Mesendoderm (in vitro differentiated cells): ENCODE measurements at regions not wholly inside any gene's neighbourhood (a gene's known extent, or its start where the extent isn't known, plus 50 kb on each side); places are given as distances from the start of the nearest gene placed in this dataset.

Experiments
- DNase-seq: peaks from one replicate; pipeline ENCODE4 v3.0.0; 2013
- H2AK5ac ChIP-seq: 2 replicates; pipeline ENCODE4 v1.6.1; 2013; ENCODE audit warnings: low read length, inconsistent platforms
- H2BK120ac ChIP-seq: 2 replicates; pipeline ENCODE4 v1.6.1; 2013; ENCODE audit warnings: low read depth, mild to moderate bottlenecking, low read length, moderate library complexity, mixed read lengths
- H2BK15ac ChIP-seq: replicated peaks from 2 replicates; pipeline ENCODE4 v1.6.1; 2013; ENCODE audit warnings: low read depth, mild to moderate bottlenecking, moderate library complexity
- H2BK5ac ChIP-seq: 2 replicates; pipeline ENCODE4 v1.6.1; 2013; ENCODE audit warnings: low read length, inconsistent platforms
- H3K18ac ChIP-seq: 2 replicates; pipeline ENCODE4 v1.6.1; 2013; ENCODE audit warnings: mild to moderate bottlenecking, low read length, mixed read lengths
- H3K23ac ChIP-seq: one replicate; pipeline ENCODE4 v1.6.1; 2013; ENCODE audit warnings: low read length
- H3K27ac ChIP-seq: 2 replicates; pipeline ENCODE4 v1.5.1; 2013; ENCODE audit warnings: low read depth, mild to moderate bottlenecking, inconsistent platforms, low read length, moderate library complexity
- H3K27me3 ChIP-seq: 2 replicates; pipeline ENCODE4 v1.6.1; 2013; ENCODE audit warnings: low read length, control low read depth, mild to moderate bottlenecking, inconsistent platforms; ENCODE audit not compliant: insufficient read depth, poor library complexity
- H3K36me3 ChIP-seq: 2 replicates; pipeline ENCODE4 v1.6.1; 2013; ENCODE audit warnings: low read length, inconsistent platforms; ENCODE audit not compliant: control insufficient read depth, insufficient read depth
- H3K4ac ChIP-seq: one replicate; pipeline ENCODE4 v1.6.1; 2013; ENCODE audit warnings: low read depth, mild to moderate bottlenecking, low read length, moderate library complexity
- H3K4me1 ChIP-seq: 2 replicates; pipeline ENCODE4 v1.6.1; 2013; ENCODE audit warnings: low read depth, low read length, inconsistent platforms; ENCODE audit not compliant: control insufficient read depth
- H3K4me2 ChIP-seq: 2 replicates; pipeline ENCODE4 v1.6.1; 2013; ENCODE audit warnings: low read length
- H3K4me3 ChIP-seq: 2 replicates; pipeline ENCODE4 v1.5.1; 2013; ENCODE audit warnings: mild to moderate bottlenecking, low read length
- H3K56ac ChIP-seq: one replicate; pipeline ENCODE4 v1.6.1; 2013; ENCODE audit warnings: low read length
- H3K79me1 ChIP-seq: 2 replicates; pipeline ENCODE4 v1.6.1; 2013; ENCODE audit warnings: low read length, inconsistent platforms
- H3K79me2 ChIP-seq: 2 replicates; pipeline ENCODE4 v1.6.1; 2013; ENCODE audit warnings: mild to moderate bottlenecking, low read length; ENCODE audit not compliant: control insufficient read depth, insufficient read depth
- H3K9ac ChIP-seq: 2 replicates; pipeline ENCODE4 v1.6.1; 2013; ENCODE audit warnings: low read length, inconsistent platforms
- H4K5ac ChIP-seq: one replicate; pipeline ENCODE4 v1.6.1; 2013; ENCODE audit warnings: low read length
- H4K8ac ChIP-seq: one replicate; pipeline ENCODE4 v1.6.1; 2013; ENCODE audit warnings: low read depth, mild to moderate bottlenecking, control low read depth, low read length, moderate library complexity
- WGBS: extraction: QIAGEN DNeasy Blood & Tissue Kit; methylation state at CpG from one replicate; pipeline ENCODE4 v1.1.7; 2013; ENCODE audit warnings: low lambda C conversion rate, missing lambda C conversion rate; ENCODE audit not compliant: insufficient coverage; ENCODE audit errors: extremely low coverage; 5-methylcytosine and 5-hydroxymethylcytosine counted together

DNA sequence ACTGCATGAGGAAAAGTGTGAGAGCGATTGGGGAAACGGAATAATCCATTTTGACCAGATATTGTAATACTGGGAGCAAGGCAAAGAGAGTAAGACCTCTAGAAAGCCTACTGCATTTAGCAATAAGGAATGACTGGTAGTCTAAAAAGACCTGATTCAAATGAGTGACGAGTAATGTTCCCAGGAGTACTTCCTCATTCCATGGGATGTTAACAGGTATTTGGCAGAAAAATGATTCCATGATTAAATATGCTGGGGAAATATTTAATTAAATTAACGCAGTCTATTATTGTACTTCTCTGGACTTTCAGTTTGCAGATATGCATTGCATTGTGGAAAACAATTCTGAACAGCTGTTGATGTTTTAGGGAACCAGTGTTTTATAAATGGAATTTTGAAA, 105.5 kb downstream of the RPE65 start:
- Histone ChIP-seq H3K27ac (no peak overlapping the region), H3K9ac (no peak overlapping the region), H2AK5ac (no peak overlapping the region), H2BK120ac (no peak overlapping the region), H4K8ac (no peak overlapping the region), H3K4ac (no peak overlapping the region), H2BK5ac (no peak overlapping the region), H3K36me3 (no peaks in the 10 kb centered on the region), H3K23ac (no peak overlapping the region), H3K4me1 (no peaks in the 10 kb centered on the region), H3K79me1 (no peaks in the 10 kb centered on the region), H4K5ac (no peak overlapping the region), H3K79me2 (no peaks in the 10 kb centered on the region), H3K56ac (no peak overlapping the region), H2BK15ac (no peak overlapping the region), H3K4me3 (no peak overlapping the region), H3K18ac (no peak overlapping the region), H3K27me3 (no peaks in the 10 kb centered on the region), H3K4me2 (no peak overlapping the region)
- no CpG with 5 or more reads among the region's 4 CpGs for WGBS
- DNase-seq, result no peak

DNA sequence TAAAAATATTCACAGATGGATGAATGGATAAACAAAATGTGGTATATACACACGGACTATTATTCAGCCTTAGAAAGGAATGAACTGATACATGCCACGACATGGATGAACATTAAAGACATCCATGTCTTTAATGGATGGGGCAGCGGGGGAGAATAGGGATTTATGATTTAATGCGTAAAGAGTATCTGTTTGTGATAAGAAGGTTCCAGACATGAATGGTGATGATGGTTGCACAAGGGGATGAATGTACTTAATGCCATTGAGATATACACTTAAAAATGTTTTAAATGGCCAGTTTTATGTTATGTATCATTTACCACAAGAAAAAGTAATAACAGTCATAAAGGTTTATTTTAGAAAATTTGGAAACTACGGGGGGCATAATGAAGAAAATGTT, 108.6 kb upstream of the WLS start:
- no peaks in the 10 kb centered on the region for H3K79me1 ChIP-seq
- no peak overlapping the region for H3K4me3 ChIP-seq
- H3K18ac ChIP-seq, result no peak overlapping the region
- no peak overlapping the region for H4K5ac ChIP-seq
- no peaks in the 10 kb centered on the region for H3K36me3 ChIP-seq
- no peak overlapping the region for H3K56ac ChIP-seq
- DNase-seq, result no peak
- no peak overlapping the region for H3K4me2 ChIP-seq
- no peak overlapping the region for H3K23ac ChIP-seq
- no peak overlapping the region for H3K9ac ChIP-seq
- H3K79me2 ChIP-seq, result no peaks in the 10 kb centered on the region
- no peak overlapping the region for H3K4ac ChIP-seq
- H3K4me1 ChIP-seq, result no peaks in the 10 kb centered on the region
- H3K27ac ChIP-seq, result no peak overlapping the region
- H4K8ac ChIP-seq, result no peak overlapping the region
- no peak overlapping the region for H2BK5ac ChIP-seq
- no peaks in the 10 kb centered on the region for H3K27me3 ChIP-seq
- no peak overlapping the region for H2BK15ac ChIP-seq
- H2BK120ac ChIP-seq, result no peak overlapping the region
- H2AK5ac ChIP-seq, result no peak overlapping the region
- WGBS, result no CpG with 5 or more reads among the region's 5 CpGs

DNA sequence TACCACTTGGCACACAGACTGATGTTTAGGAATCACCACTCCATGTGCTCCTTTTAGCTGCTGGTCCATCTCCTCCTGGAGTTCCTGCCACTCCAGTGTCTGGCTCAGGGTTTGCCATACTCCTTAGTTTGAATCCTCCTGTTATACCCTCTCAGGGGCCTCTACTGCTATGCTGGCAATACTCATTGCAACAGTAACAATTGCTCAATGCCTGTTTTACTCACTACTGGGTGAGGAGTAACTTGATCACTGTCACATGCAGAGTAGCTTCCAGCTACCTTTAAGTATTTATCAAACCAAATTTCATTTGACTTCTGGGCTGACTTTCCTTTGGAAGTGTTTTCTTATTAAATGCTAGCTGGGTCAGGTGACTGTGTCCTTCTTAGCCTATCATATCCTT, 107.2 kb upstream of the WLS start:
- Histone ChIP-seq H3K23ac (no peak overlapping the region), H3K79me1 (no peaks in the 10 kb centered on the region), H2BK120ac (no peak overlapping the region), H3K4me2 (no peak overlapping the region), H3K79me2 (no peaks in the 10 kb centered on the region), H3K4me3 (no peak overlapping the region), H3K27me3 (no peaks in the 10 kb centered on the region), H3K4me1 (no peaks in the 10 kb centered on the region), H3K18ac (no peak overlapping the region), H3K27ac (no peak overlapping the region), H4K5ac (no peak overlapping the region), H3K9ac (no peak overlapping the region), H2BK15ac (no peak overlapping the region), H3K56ac (no peak overlapping the region), H2BK5ac (no peak overlapping the region), H4K8ac (no peak overlapping the region), H3K4ac (no peak overlapping the region), H3K36me3 (no peaks in the 10 kb centered on the region), H2AK5ac (no peak overlapping the region)
- no peak for DNase-seq

DNA sequence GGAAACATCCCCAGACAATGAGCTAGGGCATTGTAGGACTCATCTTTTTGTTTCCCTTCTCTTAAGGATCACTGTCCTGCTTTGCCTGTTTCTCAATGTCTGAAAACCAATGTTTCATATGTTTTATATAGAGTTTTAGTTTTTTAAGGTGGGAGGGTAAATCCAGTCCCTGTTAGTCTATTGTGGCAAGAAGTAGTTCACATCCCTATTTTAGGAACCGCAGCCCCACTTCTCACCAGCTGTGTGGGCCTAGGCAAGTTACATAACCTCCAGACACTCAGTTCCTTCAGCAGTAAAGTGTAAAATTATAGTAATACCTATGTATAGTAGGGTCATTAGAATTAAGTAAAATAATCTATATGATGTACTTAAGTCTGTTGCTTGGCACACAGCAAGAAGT, 105.8 kb upstream of the WLS start:
- Histone ChIP-seq H3K79me1 (no peaks in the 10 kb centered on the region), H4K8ac (no peak overlapping the region), H2BK15ac (no peak overlapping the region), H2BK120ac (no peak overlapping the region), H3K23ac (no peak overlapping the region), H3K79me2 (no peaks in the 10 kb centered on the region), H4K5ac (no peak overlapping the region), H3K4me1 (no peaks in the 10 kb centered on the region), H3K27ac (no peak overlapping the region), H3K4ac (no peak overlapping the region), H3K27me3 (no peaks in the 10 kb centered on the region), H3K18ac (no peak overlapping the region), H3K4me3 (no peak overlapping the region), H3K9ac (no peak overlapping the region), H2AK5ac (no peak overlapping the region), H2BK5ac (no peak overlapping the region), H3K36me3 (no peaks in the 10 kb centered on the region), H3K56ac (no peak overlapping the region), H3K4me2 (no peak overlapping the region)
- DNase-seq, result no peak
- WGBS, result no CpG with 5 or more reads among the region's 1 CpG

DNA sequence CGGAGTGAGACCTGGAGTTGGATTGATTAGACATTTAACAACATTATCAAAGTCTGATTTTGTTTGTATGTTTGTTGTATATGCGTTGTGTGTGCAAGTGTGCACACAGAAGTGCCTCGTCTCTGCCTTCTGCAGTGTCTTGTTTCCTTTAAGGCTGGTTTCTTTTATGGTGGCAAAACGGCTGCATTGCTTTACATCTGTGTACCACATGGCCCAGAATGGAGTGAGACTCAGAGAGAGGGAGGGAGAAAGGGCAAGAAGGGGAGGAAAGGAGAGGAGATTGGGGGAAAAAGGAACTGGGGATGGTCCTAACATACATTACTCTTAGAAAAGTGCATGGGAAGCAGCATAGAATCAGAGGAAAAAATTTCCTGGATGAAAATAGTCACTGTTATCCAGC, 99.7 kb upstream of the WLS start:
- H3K79me2 ChIP-seq, result no peaks in the 10 kb centered on the region
- no peak overlapping the region for H3K18ac ChIP-seq
- H4K8ac ChIP-seq, result no peak overlapping the region
- no peak overlapping the region for H3K9ac ChIP-seq
- H2BK120ac ChIP-seq, result no peak overlapping the region
- no peak overlapping the region for H3K27ac ChIP-seq
- no peak overlapping the region for H3K4me3 ChIP-seq
- H3K4me1 ChIP-seq, result no peaks in the 10 kb centered on the region
- H3K27me3 ChIP-seq, result no peaks in the 10 kb centered on the region
- no peak overlapping the region for H3K4me2 ChIP-seq
- no peaks in the 10 kb centered on the region for H3K79me1 ChIP-seq
- H3K4ac ChIP-seq, result no peak overlapping the region
- WGBS, result no CpG with 5 or more reads among the region's 4 CpGs
- H2BK5ac ChIP-seq, result no peak overlapping the region
- H2AK5ac ChIP-seq, result no peak overlapping the region
- no peak overlapping the region for H3K56ac ChIP-seq
- DNase-seq, result no peak
- H4K5ac ChIP-seq, result no peak overlapping the region
- no peak overlapping the region for H3K23ac ChIP-seq
- no peaks in the 10 kb centered on the region for H3K36me3 ChIP-seq
- no peak overlapping the region for H2BK15ac ChIP-seq

DNA sequence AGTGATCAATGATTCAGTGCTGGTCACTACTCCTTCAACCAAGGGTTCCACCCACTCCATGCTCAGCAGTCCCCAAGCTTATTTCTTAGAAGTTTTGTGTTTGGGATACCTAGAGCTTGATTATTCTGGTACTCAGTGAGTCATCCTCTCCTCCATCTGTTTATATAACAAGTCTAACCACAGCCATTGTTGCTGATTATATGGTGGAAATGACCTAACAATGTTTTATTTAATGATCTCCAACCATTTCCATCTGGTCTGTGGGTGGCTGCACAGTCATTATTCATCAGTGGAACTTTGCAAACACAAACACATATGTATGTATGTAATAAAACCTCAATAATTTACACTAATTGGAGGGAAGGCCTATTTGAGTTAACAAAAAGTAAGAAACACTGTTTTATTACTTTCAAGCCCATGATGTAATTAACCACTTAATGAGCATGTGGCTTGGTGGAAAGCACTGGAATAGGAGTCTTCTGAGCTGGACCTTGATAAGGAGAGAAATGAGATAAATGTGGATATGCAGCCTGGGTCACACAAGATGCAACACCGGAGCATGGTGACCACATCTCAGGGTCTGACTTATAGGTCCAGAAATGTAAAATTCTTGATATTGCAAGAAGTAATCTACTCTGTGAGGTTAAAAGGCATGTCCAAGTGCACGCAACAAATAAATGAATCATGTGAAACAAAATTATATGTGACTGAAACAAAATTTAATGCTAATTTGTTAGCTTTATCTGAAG, 99.0 kb upstream of the WLS start:
- Histone ChIP-seq H3K23ac (no peak overlapping the region), H3K9ac (no peak overlapping the region), H3K56ac (no peak overlapping the region), H3K18ac (no peak overlapping the region), H4K8ac (no peak overlapping the region), H3K36me3 (no peaks in the 10 kb centered on the region), H2BK120ac (no peak overlapping the region), H4K5ac (no peak overlapping the region), H3K27me3 (no peaks in the 10 kb centered on the region), H3K79me1 (no peaks in the 10 kb centered on the region), H3K27ac (no peak overlapping the region), H3K4me2 (no peak overlapping the region), H2BK15ac (no peak overlapping the region), H3K79me2 (no peaks in the 10 kb centered on the region), H2AK5ac (no peak overlapping the region), H3K4me1 (no peaks in the 10 kb centered on the region), H2BK5ac (no peak overlapping the region), H3K4me3 (no peak overlapping the region), H3K4ac (no peak overlapping the region)
- no CpG with 5 or more reads among the region's 2 CpGs for WGBS
- no peak for DNase-seq
